ENCODE measurements at regions not wholly inside any gene's neighbourhood (a gene's known extent, or its start where the extent isn't known, plus 50 kb on each side); places are given as distances from the start of the nearest gene placed in this dataset.

DNA sequence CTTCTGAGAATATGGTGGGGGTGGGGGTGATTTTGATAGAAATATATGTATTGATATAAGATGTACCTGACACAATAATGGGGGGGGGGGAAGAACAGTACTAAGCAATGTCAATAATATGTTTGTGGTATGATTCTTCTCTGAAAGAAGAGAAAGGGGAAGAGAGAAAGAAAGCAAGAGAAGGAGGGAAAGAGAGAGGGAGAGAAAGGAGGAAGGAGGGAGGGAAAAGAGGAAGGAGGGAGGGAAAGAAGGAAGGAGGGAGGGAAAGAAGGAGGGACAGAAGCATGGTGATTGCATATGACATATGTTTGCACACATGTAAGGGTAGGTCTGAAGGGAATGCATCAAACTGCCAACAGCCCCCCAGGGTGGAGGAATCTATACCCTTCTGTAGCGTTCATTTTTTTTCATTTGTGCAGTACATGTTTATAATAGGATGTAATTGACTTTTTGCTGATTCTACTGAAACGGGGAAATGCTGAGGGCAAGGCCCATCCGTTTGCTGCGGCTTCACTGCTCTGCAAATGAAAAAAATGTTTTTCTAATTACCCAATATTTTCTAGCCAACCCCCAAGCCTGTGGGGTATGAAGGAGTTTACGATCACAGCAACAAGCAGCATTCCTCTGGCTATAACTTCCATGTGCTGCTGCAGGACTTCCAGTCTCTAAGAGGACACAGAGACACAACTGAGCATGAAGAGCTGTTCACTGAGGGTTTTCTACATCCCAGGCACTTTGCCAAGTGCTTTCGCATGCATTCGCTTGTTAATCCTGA, 119.3 kb upstream of the ZC3H12A start:
- H3K9ac ChIP-seq, result no peak overlapping the region
- no peaks in the 10 kb centered on the region for H4K20me1 ChIP-seq (ENCODE audit: insufficient read depth)
- H3K27ac ChIP-seq, result no peak overlapping the region
- no peaks in the 10 kb centered on the region for H3K27me3 ChIP-seq (replicated peaks; ENCODE audit: insufficient read depth)
- WGBS, 2 experiments (ENCODE audit: low coverage in 1 of 2, low lambda C conversion rate in 2 of 2, missing lambda C conversion rate in 2 of 2), result 4 to 6% methylated on average over 7 of the region's 7 CpGs
- no peaks in the 10 kb centered on the region for H3K4me1 ChIP-seq (ENCODE audit: insufficient read depth)
- H3K9me2 ChIP-seq (ENCODE audit: insufficient read depth), result no peaks in the 10 kb centered on the region
- DNase-seq, result no peak
- no peak overlapping the region for H2AFZ ChIP-seq
- no peaks in the 10 kb centered on the region for H3K9me3 ChIP-seq (ENCODE audit: low read depth)
- H3F3A ChIP-seq (ENCODE audit: insufficient read depth), result no peaks in the 10 kb centered on the region
- no peak overlapping the region for H3K4me2 ChIP-seq (ENCODE audit: unreplicated experiment)
- TF ChIP-seq EZH2 (IDR thresholded peaks at IDR 0.05; ENCODE audit: insufficient read depth, poor library complexity, severe bottlenecking), result no peak
- TF ChIP-seq EZH2phosphoT487 (IDR thresholded peaks at IDR 0.05; ENCODE audit: insufficient read depth, low read depth), result no peak
- H3K4me3 ChIP-seq, result no peak overlapping the region
- no peaks in the 10 kb centered on the region for H3K36me3 ChIP-seq (ENCODE audit: low read depth)
- no peaks in the 10 kb centered on the region for H3K79me2 ChIP-seq (ENCODE audit: insufficient read depth)
- in situ Hi-C loops (cut with MboI), result no loop called here

DNA sequence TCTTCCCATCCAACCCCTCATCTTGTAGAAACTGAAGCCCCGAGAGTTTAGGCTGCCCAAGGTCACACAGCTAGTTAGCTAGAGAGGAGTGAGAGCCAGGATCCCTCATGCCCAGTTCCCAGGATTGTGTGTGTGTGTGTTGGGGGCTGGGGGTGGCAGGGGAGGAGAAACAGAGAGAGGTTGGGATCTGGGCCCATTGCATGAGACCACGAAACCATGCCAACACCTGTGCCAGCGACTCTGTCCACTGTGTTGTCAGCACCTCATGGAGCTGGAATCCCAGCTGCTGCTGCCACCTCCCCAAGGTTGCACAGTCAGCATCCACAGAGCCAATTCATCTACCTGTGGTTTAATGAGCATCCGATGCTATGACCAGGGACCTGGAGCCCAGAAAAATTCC, 115.4 kb upstream of the ZC3H12A start:
- Histone ChIP-seq H3F3A (ENCODE audit: insufficient read depth) (no peaks in the 10 kb centered on the region), H3K4me1 (ENCODE audit: insufficient read depth) (no peaks in the 10 kb centered on the region), H3K9me3 (ENCODE audit: low read depth) (no peaks in the 10 kb centered on the region), H3K36me3 (ENCODE audit: low read depth) (no peaks in the 10 kb centered on the region), H3K4me2 (ENCODE audit: unreplicated experiment) (no peak overlapping the region), H3K9me2 (ENCODE audit: insufficient read depth) (no peaks in the 10 kb centered on the region), H3K79me2 (ENCODE audit: insufficient read depth) (no peaks in the 10 kb centered on the region), H3K9ac (no peak overlapping the region), H2AFZ (no peak overlapping the region), H3K4me3 (no peak overlapping the region), H3K27ac (no peak overlapping the region), H4K20me1 (ENCODE audit: insufficient read depth) (no peaks in the 10 kb centered on the region), H3K27me3 (replicated peaks; ENCODE audit: insufficient read depth) (no peaks in the 10 kb centered on the region)
- TF ChIP-seq EZH2phosphoT487 (IDR thresholded peaks at IDR 0.05; ENCODE audit: insufficient read depth, low read depth), result no peak
- no peak for TF ChIP-seq EZH2 (IDR thresholded peaks at IDR 0.05; ENCODE audit: insufficient read depth, poor library complexity, severe bottlenecking)
- in situ Hi-C loops (cut with MboI), result no loop called here
- DNase-seq, result no peak
- WGBS, 2 experiments (ENCODE audit: low coverage in 1 of 2, low lambda C conversion rate in 2 of 2, missing lambda C conversion rate in 2 of 2), result 26 to 49% methylated on average over 4 of the region's 4 CpGs

DNA sequence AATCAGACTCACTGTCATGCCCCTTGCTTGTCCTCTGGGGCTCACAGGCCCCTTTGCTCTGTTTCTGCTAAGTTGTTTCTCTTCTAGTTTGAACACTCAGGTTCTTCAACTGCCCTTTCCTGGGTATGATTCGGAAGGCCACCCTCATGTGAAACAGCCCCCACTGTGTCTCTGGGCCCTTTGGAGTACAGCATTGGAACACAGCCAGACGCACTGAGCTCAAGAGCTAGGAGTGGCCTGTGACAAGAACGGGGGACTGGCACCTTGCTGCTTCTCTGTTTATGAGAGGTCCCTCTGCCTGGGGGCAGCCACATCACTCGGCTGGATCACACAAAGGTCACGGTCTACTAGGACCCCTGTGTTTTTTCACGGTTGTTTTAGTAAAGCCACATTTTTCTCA, 114.4 kb upstream of the ZC3H12A start:
- Histone ChIP-seq H3K27me3 (replicated peaks; ENCODE audit: insufficient read depth) (no peaks in the 10 kb centered on the region), H3K4me1 (ENCODE audit: insufficient read depth) (no peaks in the 10 kb centered on the region), H3K9me2 (ENCODE audit: insufficient read depth) (no peaks in the 10 kb centered on the region), H3K9ac (no peak overlapping the region), H2AFZ (no peak overlapping the region), H3K79me2 (ENCODE audit: insufficient read depth) (no peaks in the 10 kb centered on the region), H4K20me1 (ENCODE audit: insufficient read depth) (no peaks in the 10 kb centered on the region), H3F3A (ENCODE audit: insufficient read depth) (no peaks in the 10 kb centered on the region), H3K4me3 (no peak overlapping the region), H3K4me2 (ENCODE audit: unreplicated experiment) (no peak overlapping the region), H3K9me3 (ENCODE audit: low read depth) (no peaks in the 10 kb centered on the region), H3K27ac (no peak overlapping the region), H3K36me3 (ENCODE audit: low read depth) (no peaks in the 10 kb centered on the region)
- TF ChIP-seq EZH2 (IDR thresholded peaks at IDR 0.05; ENCODE audit: insufficient read depth, poor library complexity, severe bottlenecking) (no peak), EZH2phosphoT487 (IDR thresholded peaks at IDR 0.05; ENCODE audit: insufficient read depth, low read depth) (no peak)
- in situ Hi-C loops (cut with MboI), result no loop called here
- 26 to 27% methylated on average over 6 of the region's 6 CpGs for WGBS, 2 experiments (ENCODE audit: low coverage in 1 of 2, low lambda C conversion rate in 2 of 2, missing lambda C conversion rate in 2 of 2)
- no peak for DNase-seq

DNA sequence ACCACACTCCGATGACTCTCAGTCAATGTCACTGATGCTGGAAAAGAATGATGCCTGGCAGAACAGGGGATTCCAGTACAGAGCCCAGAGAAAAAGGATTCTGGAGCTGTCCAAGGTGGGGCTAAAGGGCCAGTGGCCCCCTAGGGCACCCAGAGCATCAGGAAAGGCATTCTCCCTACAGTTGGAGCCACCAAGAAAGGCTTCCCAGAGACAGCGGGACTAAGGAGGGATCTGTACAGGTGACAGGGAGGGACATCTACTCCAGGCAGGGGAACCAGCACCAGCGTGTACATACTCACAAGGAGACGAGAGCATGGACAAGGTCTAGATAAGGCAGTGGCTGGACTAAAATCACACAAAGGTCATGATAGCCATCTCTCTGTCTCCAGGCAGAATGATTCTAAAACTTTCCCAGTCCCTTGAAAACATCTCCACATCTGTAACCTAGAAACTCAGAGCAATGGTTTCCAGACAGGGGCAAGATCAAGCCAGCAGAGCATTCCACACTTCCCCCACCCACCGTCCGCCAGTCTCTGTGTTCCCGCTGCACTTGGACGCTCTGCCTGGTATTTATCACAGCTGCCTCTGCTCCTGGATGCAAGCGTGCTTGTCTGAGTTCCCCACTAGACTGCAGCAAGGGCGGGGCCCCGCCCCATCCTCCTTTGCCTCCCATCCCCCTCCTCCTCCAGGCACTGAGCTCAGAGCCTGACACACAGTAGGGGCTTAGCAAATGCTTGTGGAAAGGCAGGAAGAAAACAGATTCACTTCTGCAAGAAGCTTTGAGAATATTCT, 111.6 kb upstream of the ZC3H12A start:
- no peak overlapping the region for H3K4me2 ChIP-seq (ENCODE audit: unreplicated experiment)
- H3K36me3 ChIP-seq (ENCODE audit: low read depth), result no peaks in the 10 kb centered on the region
- H3K4me3 ChIP-seq, result no peak overlapping the region
- no peak for DNase-seq
- H3K9me2 ChIP-seq (ENCODE audit: insufficient read depth), result no peaks in the 10 kb centered on the region
- no peaks in the 10 kb centered on the region for H3K27me3 ChIP-seq (replicated peaks; ENCODE audit: insufficient read depth)
- no peaks in the 10 kb centered on the region for H3K79me2 ChIP-seq (ENCODE audit: insufficient read depth)
- in situ Hi-C loops (cut with MboI), result no loop called here
- H3F3A ChIP-seq (ENCODE audit: insufficient read depth), result no peaks in the 10 kb centered on the region
- no peaks in the 10 kb centered on the region for H3K9me3 ChIP-seq (ENCODE audit: low read depth)
- no peak overlapping the region for H3K9ac ChIP-seq
- no peaks in the 10 kb centered on the region for H3K4me1 ChIP-seq (ENCODE audit: insufficient read depth)
- TF ChIP-seq EZH2 (IDR thresholded peaks at IDR 0.05; ENCODE audit: insufficient read depth, poor library complexity, severe bottlenecking) (no peak), EZH2phosphoT487 (IDR thresholded peaks at IDR 0.05; ENCODE audit: insufficient read depth, low read depth) (no peak)
- no peaks in the 10 kb centered on the region for H4K20me1 ChIP-seq (ENCODE audit: insufficient read depth)
- no peak overlapping the region for H3K27ac ChIP-seq
- H2AFZ ChIP-seq, result no peak overlapping the region
- 8 to 9% methylated on average over 9 to 11 of the region's 11 CpGs for WGBS, 2 experiments (ENCODE audit: low coverage in 1 of 2, low lambda C conversion rate in 2 of 2, missing lambda C conversion rate in 2 of 2)
